ENCODE measurements at regions not wholly inside any gene's neighbourhood (a gene's known extent, or its start where the extent isn't known, plus 50 kb on each side); places are given as distances from the start of the nearest gene placed in this dataset.

- no peak for TF ChIP-seq CTCF (IDR thresholded peaks at IDR 0.05)
These were observed 206.8 kb upstream of the SALL1 start for GRCh38 chr16:51357839-51358238.

- TF ChIP-seq CTCF (IDR thresholded peaks at IDR 0.05) = no peak
These were observed 204.8 kb upstream of the SALL1 start for GRCh38 chr16:51355875-51356274.

DNA sequence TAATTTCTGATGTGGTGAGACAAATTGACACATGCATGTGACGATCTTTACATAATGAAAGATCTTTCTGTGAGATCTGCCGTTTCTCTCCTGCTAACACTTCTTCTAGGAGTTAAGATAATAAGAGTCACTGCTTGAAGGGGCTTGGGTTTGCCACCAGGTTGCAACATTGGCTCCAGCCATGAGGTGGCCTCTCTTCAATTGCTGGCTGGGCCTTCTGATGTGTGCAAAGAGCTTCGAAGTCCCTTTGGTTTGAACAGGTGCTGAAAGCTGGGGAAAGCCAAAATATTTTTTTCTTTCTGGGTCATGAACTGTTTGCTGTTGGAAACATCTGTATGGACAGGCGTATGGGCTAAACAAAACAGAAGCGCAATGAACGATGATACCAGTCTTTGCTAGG is 204.1 kb upstream of the SALL1 start:
- TF ChIP-seq CTCF (IDR thresholded peaks at IDR 0.05) = no peak

DNA sequence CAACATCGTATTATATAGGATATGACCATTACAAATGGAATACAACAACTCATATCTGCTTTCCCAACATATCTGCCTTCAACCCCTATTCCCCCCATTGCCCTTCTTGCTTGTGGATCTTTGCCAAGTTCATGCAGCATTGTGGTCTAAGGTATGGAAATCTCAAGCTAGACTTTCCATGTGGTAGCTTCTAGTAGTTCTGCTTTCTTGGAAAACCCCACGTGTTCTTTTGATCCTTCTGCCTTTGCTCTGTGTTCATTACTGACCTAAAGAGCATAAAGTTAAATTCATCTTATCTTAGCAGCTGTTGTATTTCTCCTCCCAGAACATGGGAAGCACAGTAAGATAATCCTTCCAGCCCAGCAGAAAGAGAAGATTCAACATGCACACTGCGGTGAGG is 202.0 kb upstream of the SALL1 start:
- no peak for TF ChIP-seq CTCF (IDR thresholded peaks at IDR 0.05)

DNA sequence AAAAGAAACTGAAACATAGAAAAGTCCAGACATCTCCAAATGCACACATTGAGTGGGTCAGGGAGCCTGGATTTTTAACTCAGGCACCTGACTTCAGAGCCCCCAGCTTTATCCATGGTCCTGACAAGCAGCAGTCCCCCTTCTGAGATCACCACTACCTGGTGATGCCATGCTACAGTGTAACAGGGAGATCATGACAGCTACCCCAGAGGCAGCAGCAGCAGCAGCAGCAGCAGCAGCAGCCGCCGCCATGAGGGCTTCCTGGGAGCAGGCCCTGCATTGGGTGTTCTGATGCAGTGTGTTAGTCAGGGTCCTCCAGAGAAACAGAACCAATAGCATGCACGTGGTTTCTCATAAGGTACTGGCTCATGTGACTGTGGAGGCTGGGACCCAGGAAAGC is 198.6 kb upstream of the SALL1 start:
- no peak for TF ChIP-seq CTCF (IDR thresholded peaks at IDR 0.05)

- TF ChIP-seq CTCF (IDR thresholded peaks at IDR 0.05) = no peak
These were observed 192.3 kb upstream of the SALL1 start for GRCh38 chr16:51343411-51343810.

DNA sequence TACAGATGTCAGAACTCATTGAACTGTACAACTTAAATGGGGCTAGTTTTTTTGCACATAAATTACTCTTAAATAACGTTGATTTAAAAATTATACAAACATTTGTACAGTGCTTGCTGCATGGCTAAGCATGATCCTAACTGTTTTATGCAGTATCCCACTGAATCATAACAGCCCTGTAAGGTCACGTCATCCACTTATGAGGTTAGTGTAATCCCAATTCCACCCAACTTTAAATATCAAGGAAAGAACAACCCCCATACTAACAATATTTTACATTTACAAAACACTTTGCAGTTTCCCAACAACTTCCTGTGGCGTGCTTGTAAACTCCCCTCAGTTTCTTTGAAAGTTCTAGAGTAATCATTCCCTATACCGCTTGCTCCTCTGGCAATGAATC is 190.1 kb upstream of the SALL1 start:
- no peak for TF ChIP-seq CTCF (IDR thresholded peaks at IDR 0.05)

DNA sequence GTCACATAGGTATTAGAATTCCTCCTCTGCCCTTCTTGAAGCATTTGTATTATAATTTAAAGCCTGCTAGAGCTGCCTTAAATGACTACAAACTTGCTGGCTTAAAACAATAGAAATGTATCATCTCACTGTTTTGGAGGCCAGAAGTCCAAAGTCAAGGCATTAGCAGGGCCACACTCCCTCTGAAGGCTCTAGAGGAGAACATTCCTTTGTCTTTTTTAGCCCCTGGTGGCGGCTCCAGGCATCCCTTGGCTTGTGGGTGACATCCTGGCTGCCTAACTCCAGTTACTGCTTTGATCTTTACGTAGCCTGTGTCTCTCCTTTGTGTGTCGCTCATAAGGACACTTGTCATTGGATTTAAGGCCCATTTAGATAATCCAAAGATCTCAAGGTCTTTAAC is 186.6 kb upstream of the SALL1 start:
- TF ChIP-seq CTCF (IDR thresholded peaks at IDR 0.05) = no peak

All from LNCAP (cell line).